ENCODE measurements at regions not wholly inside any gene's neighbourhood (a gene's known extent, or its start where the extent isn't known, plus 50 kb on each side); places are given as distances from the start of the nearest gene placed in this dataset.
"Not testable (repeated sequence)": the region's sequence is repeated elsewhere in the genome, so short reads cannot be mapped to it uniquely, and the experiment has no call there.

DNA sequence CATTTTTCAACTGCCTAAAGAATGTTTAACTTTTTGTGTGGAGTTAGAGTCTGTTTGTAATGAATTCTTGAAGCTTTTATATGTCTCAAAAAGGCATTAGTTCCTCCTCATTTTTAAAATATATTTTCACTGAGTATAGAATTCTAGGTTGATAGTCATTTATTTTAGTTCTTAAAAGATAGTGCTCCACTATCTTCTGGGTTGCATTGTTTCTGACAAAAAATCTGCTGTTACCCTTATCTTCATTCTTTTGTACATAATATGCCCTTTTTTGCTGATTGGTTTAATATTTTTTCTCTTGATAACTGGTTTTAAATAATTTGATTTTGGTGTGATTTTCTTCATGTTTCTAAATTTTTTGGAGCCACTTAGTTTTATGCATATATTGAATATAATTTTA is 754.7 kb upstream of the GYPC start:
- DNase-seq, result no peak

DNA sequence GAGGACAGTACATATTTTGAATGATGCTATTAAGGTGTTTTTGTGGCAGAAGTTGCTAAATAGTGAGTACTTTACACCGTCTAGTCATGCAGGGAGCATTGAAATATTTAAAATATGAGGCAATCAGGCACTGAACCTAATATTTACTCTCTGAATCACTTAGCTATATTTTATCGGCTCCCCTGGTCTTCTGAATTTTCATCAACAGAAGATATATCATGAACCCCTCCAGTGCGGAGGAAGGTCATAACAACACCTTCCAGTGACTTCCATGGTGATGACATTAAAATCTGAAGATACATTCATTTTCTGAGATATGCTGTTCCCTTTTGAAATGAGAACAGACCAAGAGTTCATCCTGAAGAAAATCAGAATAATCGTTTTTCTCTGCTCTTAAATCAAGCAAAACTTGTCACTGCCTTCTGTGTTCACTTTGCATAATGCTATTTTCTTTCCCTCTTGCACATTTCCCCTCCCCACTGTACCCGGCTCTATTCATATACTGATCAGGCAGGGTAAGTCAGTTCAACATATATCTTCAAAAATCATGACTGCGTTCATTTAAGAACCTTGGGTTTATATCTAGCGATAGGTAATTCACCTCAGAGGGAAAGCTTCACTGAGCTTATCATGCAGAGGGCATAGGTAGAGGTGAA is 729.9 kb upstream of the GYPC start:
- DNase-seq, result no peak

DNA sequence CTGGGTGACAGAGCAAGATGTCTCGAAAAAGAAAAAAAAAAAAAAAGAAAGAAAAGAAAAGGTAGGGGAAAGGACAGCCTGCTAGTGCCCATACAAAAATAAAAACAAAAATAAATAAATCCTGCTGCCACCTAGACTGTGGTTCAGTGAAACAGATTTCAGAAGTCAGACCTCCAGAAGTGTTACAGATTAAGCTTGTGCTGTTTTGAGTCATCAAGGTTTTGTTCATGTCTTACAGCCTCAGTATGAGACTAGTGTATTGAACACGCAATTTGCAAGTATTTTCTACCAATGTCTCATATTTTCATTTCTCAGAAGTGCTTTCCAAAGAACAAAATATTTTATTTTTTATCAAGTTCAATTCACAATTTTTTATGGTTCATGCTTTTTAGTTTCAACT is 720.4 kb upstream of the GYPC start:
- DNase-seq, result no peak

- DNase-seq, result no peak
Measured at GRCh38 chr2:125942585-125943424, 713.2 kb upstream of the GYPC start.

DNA sequence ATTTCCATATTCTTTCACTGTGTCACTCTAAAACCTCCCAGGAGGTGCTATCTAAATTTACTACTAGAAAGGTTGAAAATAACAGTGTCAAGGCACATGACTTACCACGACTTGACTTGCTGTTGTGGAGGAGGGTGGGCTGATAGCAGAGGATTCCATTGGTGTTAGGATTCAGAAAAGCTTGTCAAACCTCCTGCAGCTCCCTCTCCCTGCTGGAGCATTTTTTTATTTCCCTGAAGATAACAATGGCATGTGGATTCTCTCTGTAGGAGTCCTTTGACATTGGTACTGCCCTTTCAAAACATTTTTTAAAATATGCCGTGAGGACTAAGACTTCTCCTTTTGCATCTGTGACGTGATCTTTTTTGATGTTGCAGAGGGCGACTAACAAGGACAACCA is 696.9 kb upstream of the GYPC start:
- no peak for DNase-seq

DNA sequence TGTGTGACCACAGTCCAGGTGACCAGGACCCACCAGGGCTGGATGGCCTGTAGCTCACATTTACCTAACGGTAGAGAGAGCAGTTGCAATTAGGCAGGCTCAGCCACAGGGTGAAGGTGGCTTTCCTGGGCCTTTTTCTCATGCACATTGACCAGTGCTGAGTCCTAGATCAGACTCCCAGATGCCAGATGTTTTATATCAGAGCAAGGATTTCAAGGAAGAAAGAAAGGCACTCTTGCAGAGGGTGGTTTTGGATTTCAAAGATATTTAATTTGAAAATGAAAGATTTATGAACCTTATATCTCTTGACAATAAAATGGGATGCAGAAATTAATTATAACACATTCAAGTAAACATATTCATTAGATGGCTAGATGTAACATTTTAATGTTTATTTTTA is 694.2 kb upstream of the GYPC start:
- DNase-seq, result no peak

GRCh38 chr2:125979886-125980285 is 676.1 kb upstream of the GYPC start:
- DNase-seq, result no peak

DNA sequence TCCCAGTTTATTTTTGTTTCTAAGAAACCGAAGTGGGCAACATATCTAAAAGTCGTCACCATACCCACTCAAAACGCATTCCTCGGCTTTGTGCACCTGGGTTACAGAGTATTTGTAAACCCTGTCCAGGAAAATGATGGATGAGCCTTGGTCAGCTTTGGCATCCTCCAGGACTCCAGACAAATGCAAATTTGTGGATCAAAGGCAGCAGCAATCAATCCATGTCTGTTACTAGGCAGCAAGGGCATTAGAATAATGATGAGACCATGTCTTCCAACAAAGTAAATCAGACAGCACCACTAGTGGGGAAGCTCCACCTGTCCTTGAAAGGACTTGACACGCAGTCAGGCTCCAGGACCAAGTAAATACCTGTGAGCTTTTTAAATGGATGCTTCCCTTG is 672.6 kb upstream of the GYPC start:
- no peak for DNase-seq

DNA sequence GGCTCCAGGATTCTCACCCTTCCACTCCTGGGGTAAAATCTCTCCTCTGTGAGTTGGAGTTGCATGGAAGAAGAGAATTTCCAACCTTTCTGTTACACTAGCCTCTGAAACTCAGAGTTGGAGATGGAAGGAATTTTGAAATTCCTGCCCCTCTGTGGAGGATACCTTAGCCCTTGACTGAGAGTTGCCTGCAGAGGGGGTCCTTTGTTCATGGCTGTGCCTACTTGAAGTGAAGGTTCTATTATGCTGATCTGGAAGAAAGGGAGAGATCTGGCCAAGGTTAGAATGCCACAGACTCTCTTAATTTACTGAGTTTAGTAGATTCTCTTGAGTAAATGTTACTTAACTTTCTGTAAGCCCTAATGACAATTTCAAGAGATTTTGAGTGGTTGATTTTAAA is 626.6 kb upstream of the GYPC start:
- DNase-seq, result no peak

DNA sequence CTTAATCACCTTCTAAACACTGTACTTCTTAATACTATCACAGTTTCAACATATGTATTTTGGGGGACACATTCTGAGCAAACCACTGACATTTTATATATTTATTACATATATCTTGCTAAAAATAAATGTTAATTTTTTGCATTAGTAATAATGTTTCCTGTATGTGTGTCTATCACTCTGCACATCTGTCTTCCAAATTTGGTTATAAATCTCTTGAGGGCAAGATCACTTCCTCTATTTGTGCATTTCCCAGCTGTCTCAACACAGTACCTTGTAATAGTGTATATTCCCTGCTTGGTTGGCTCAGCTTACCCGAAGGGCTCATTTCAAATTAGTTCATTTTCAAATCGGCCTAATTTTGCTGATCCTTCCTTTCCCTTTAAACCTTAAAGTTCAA is 617.1 kb upstream of the GYPC start:
- DNase-seq, result no peak

- DNase-seq, result no peak
Measured at GRCh38 chr2:126041391-126042047, 614.4 kb upstream of the GYPC start.

DNA sequence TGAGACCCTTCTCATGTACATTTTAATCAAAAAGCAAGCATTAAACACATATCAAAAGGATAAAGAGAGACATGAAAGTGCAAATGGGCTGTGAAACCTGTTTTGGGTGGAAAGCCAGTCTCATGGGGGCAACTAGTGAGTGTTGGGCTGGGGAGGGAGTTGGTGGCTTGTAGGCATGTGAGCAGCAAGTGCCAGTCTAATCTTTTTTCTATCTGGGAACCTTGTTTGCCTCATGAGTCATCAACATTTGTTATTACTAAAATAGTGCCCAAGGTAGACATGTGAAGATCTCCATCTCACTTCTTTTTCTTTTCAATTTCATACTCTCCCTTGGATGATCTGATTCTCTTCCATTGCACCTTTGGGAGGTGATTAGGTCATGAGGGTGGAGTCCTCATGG is 613.9 kb upstream of the GYPC start:
- DNase-seq, result no peak

DNA sequence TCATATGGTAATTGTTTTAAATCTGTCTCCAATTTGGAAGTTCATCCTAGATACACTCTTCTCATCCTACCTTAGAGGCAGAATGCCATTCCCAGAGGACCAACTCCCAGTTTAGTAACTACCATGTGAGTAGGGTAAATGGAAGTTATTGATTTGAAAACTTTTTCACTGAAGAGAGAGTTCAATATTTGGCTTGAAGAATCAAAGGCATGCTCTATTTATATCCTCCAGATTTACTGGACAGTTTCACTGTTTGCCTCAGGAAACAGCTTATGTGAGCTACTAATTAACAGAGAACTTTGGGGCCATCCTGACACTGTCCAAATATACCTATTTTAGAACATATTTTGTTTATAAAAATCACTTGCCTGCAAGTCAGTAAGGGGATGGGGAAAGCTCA is 607.2 kb upstream of the GYPC start:
- DNase-seq, result no peak

GRCh38 chr2:126049461-126049860 is 606.5 kb upstream of the GYPC start:
- DNase-seq, result no peak

DNA sequence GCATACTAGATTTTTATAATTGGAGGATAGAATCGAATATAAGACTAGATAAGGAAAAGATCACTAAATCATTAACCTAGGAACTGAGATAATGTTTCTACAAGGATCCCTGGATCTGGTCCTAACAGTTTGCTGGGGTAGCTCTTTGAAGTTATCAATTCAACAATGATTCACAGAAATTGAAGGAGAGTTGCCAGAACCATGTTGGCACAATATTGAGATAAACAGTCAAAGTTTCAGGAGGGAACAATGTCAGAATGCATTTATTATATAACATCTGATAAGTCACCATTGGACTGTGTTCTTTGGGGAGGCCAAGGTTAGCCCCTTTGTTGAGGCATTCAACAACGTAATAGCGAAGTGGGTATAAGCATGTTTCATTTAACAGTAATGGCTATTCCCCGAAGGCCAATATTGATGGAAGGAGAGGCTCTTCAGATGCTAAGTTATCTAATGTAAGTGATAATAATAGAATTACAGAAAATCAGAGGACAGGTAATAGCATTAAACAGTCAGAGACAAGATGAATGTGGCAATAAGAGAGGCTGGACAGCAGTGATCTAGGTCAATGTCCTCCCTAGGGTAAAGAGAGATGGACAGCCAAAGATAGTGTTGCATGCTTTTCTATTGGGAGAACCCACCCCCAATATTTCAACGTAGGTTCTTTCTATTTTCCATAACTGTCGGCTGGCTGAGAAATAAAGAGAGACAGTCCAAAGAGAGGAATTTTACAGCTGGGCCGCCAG is 604.8 kb upstream of the GYPC start:
- DNase-seq, result no peak

DNA sequence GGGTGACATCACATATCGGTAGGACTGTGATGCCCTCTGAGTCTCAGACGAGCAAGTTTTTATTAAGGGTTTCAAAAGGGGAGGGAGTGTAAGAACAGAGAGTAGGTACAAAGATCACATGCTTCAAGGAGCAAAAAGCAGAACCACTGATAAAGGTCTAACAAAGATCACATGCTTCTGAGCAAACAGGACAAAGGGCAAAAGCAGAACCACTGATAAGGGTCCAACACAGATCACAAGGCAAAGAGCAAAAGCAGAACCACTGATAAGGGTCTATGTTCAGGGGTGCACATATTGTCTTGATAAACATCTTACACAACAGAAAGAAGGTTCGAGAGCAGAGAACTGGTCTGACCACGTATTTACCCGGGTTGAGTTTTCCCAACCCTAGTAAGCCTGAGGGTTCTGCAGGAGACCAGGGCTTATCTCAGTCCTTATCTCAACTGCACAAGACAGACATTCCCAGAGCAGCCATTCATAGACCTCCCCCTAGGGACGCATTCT is 604.2 kb upstream of the GYPC start:
- not testable (repeated sequence) for DNase-seq

GRCh38 chr2:126059379-126059778 is 596.6 kb upstream of the GYPC start:
- no peak for DNase-seq

GRCh38 chr2:126085011-126085795 is 570.8 kb upstream of the GYPC start:
- DNase-seq, result no peak

- no peak for DNase-seq
Measured at GRCh38 chr2:126100962-126101361, 555.0 kb upstream of the GYPC start.

DNA sequence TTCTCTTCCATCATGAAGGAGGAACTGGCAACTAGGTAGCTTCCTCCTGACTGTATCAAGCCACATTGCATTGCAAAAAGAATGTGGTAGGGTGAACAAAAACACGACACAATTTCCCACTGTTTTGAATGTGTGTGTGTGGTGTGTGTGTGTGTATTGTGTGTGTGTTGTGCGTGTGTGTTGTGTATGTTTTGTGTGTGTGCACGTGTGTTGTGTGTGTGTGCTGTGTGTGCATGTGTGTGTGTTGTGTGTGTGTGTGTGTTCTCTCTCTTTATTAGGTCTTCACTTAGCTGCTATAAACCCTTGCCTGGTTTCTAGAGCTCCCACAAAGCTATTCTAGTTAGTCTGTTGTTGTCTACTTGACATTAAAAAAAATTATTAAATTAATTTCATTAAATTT is 550.0 kb upstream of the GYPC start:
- no peak for DNase-seq

GRCh38 chr2:126107883-126108282 is 548.1 kb upstream of the GYPC start:
- no peak for DNase-seq

DNA sequence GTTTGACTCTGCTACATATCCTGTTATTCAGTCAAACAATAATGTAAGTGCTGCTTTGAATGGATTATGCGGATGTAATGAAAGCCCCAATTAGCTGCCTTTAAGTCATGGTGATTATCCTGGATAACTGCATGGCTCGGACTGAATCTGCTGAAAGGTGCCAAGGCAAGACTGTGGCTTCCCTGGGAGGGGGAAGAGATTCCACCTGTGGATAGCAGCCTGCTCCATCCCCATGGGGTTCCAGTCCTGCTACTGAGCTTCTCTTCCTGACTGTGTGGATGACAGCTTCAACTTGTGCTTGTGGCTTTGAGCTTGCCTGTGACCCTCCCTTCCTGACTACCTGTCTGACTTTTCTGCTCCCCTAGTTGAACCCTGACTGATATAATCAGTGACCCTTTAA is 540.0 kb upstream of the GYPC start:
- no peak for DNase-seq

All from CD4-positive, alpha-beta T cell treated with Interleukin-4 for 1 hour (primary cell).